ENCODE measurements at regions not wholly inside any gene's neighbourhood (a gene's known extent, or its start where the extent isn't known, plus 50 kb on each side); places are given as distances from the start of the nearest gene placed in this dataset.
A peak's percentile ranks its signal among the peaks of the same experiment; 100 is the strongest.
"Not testable (repeated sequence)": the region's sequence is repeated elsewhere in the genome, so short reads cannot be mapped to it uniquely, and the experiment has no call there.

- DNase-seq, result not testable (repeated sequence)
Observed at GRCh38 chr2:83089051-83089450, 1370.0 kb downstream of the SUCLG1 start.

- no peak for DNase-seq
Observed at GRCh38 chr2:83085869-83086268, 1373.2 kb downstream of the SUCLG1 start.

GRCh38 chr2:83081826-83082690 is 1377.0 kb downstream of the SUCLG1 start:
- DNase-seq, result peak; percentile 58

- no peak for DNase-seq
Observed at GRCh38 chr2:83079007-83079406, 1380.1 kb downstream of the SUCLG1 start.

- no peak for DNase-seq
Observed at GRCh38 chr2:83072767-83073166, 1386.3 kb downstream of the SUCLG1 start.

GRCh38 chr2:83071914-83072313 is 1387.2 kb downstream of the SUCLG1 start:
- DNase-seq, result no peak

GRCh38 chr2:83071352-83071751 is 1387.7 kb downstream of the SUCLG1 start:
- DNase-seq, result no peak

- no peak for DNase-seq
Observed at GRCh38 chr2:83069724-83070123, 1389.4 kb downstream of the SUCLG1 start.

- no peak for DNase-seq
Observed at GRCh38 chr2:83068714-83069113, 1390.4 kb downstream of the SUCLG1 start.

- no peak for DNase-seq
Observed at GRCh38 chr2:83067947-83068346, 1391.1 kb downstream of the SUCLG1 start.

GRCh38 chr2:83063933-83064332 is 1395.1 kb downstream of the SUCLG1 start:
- DNase-seq, result no peak

- DNase-seq, result no peak
Observed at GRCh38 chr2:83063511-83063910, 1395.6 kb downstream of the SUCLG1 start.

- no peak for DNase-seq
Observed at GRCh38 chr2:83058683-83059082, 1400.4 kb downstream of the SUCLG1 start.

- DNase-seq, result no peak
Observed at GRCh38 chr2:83055376-83056010, 1403.6 kb downstream of the SUCLG1 start.

- no peak for DNase-seq
Observed at GRCh38 chr2:83054751-83055150, 1404.3 kb downstream of the SUCLG1 start.

- DNase-seq, result no peak
Observed at GRCh38 chr2:83051538-83052170, 1407.4 kb downstream of the SUCLG1 start.

GRCh38 chr2:83042053-83042452 is 1417.0 kb downstream of the SUCLG1 start:
- no peak for DNase-seq

- DNase-seq, result no peak
Observed at GRCh38 chr2:83022631-83023210, 1436.4 kb downstream of the SUCLG1 start.

GRCh38 chr2:83017366-83018090 is 1441.6 kb downstream of the SUCLG1 start:
- DNase-seq, result no peak

GRCh38 chr2:83016343-83017110 is 1442.6 kb downstream of the SUCLG1 start:
- no peak for DNase-seq

- DNase-seq, result no peak
Observed at GRCh38 chr2:83015900-83016299, 1443.2 kb downstream of the SUCLG1 start.
